ENCODE measurements at regions not wholly inside any gene's neighbourhood (a gene's known extent, or its start where the extent isn't known, plus 50 kb on each side); places are given as distances from the start of the nearest gene placed in this dataset.

- no peak for TF ChIP-seq GATA1 (IDR thresholded peaks at IDR 0.05; ENCODE audit: low read depth, low read length)
- no peak for TF ChIP-seq POLR2A (IDR thresholded peaks at IDR 0.05; ENCODE audit: low read length)
- DNase-seq, result no peak
These were observed 134.6 kb upstream of the PDZRN3 start for GRCh38 chr3:73759297-73759711.

GRCh38 chr3:73757536-73757935 is 132.8 kb upstream of the PDZRN3 start:
- TF ChIP-seq GATA1 (IDR thresholded peaks at IDR 0.05; ENCODE audit: low read depth, low read length) (no peak), POLR2A (IDR thresholded peaks at IDR 0.05; ENCODE audit: low read length) (no peak)

GRCh38 chr3:73753985-73754384 is 129.2 kb upstream of the PDZRN3 start:
- TF ChIP-seq POLR2A (IDR thresholded peaks at IDR 0.05; ENCODE audit: low read length), result no peak
- no peak for TF ChIP-seq GATA1 (IDR thresholded peaks at IDR 0.05; ENCODE audit: low read depth, low read length)
- no peak for DNase-seq

More at GRCh38 chr3:73757536-73757935, 132.8 kb upstream of the PDZRN3 start:
- DNase-seq, result no peak

- no peak for TF ChIP-seq GATA1 (IDR thresholded peaks at IDR 0.05; ENCODE audit: low read depth, low read length)
- no peak for TF ChIP-seq POLR2A (IDR thresholded peaks at IDR 0.05; ENCODE audit: low read length)
- no peak for DNase-seq
These were observed 127.6 kb upstream of the PDZRN3 start for GRCh38 chr3:73752338-73752737.

- TF ChIP-seq POLR2A (IDR thresholded peaks at IDR 0.05; ENCODE audit: low read length), result no peak
- no peak for TF ChIP-seq GATA1 (IDR thresholded peaks at IDR 0.05; ENCODE audit: low read depth, low read length)
- no peak for DNase-seq
These were observed 121.9 kb upstream of the PDZRN3 start for GRCh38 chr3:73746623-73747022.

GRCh38 chr3:73745526-73746191 is 120.9 kb upstream of the PDZRN3 start:
- no peak for DNase-seq
- TF ChIP-seq POLR2A (IDR thresholded peaks at IDR 0.05; ENCODE audit: low read length) (no peak), GATA1 (IDR thresholded peaks at IDR 0.05; ENCODE audit: low read depth, low read length) (no peak)

- no peak for DNase-seq
- TF ChIP-seq GATA1 (IDR thresholded peaks at IDR 0.05; ENCODE audit: low read depth, low read length), result no peak
- TF ChIP-seq POLR2A (IDR thresholded peaks at IDR 0.05; ENCODE audit: low read length), result no peak
These were observed 118.8 kb upstream of the PDZRN3 start for GRCh38 chr3:73743551-73743950.

- DNase-seq, result no peak
These were observed 115.2 kb upstream of the PDZRN3 start for GRCh38 chr3:73739791-73740453.

GRCh38 chr3:73738711-73739110 is 114.0 kb upstream of the PDZRN3 start:
- TF ChIP-seq GATA1 (IDR thresholded peaks at IDR 0.05; ENCODE audit: low read depth, low read length) (no peak), POLR2A (IDR thresholded peaks at IDR 0.05; ENCODE audit: low read length) (no peak)
- DNase-seq, result no peak

More at GRCh38 chr3:73739791-73740453, 115.2 kb upstream of the PDZRN3 start:
- TF ChIP-seq GATA1 (IDR thresholded peaks at IDR 0.05; ENCODE audit: low read depth, low read length) (no peak), POLR2A (IDR thresholded peaks at IDR 0.05; ENCODE audit: low read length) (no peak)

- TF ChIP-seq POLR2A (IDR thresholded peaks at IDR 0.05; ENCODE audit: low read length), result no peak
- no peak for DNase-seq
These were observed 109.7 kb upstream of the PDZRN3 start for GRCh38 chr3:73734211-73735089.

GRCh38 chr3:73733746-73734145 is 109.0 kb upstream of the PDZRN3 start:
- TF ChIP-seq POLR2A (IDR thresholded peaks at IDR 0.05; ENCODE audit: low read length) (no peak), GATA1 (IDR thresholded peaks at IDR 0.05; ENCODE audit: low read depth, low read length) (no peak)
- DNase-seq, result no peak

- DNase-seq, result no peak
- TF ChIP-seq POLR2A (IDR thresholded peaks at IDR 0.05; ENCODE audit: low read length) (no peak), GATA1 (IDR thresholded peaks at IDR 0.05; ENCODE audit: low read depth, low read length) (no peak)
These were observed 105.3 kb upstream of the PDZRN3 start for GRCh38 chr3:73729969-73730440.

GRCh38 chr3:73727854-73728253 is 103.1 kb upstream of the PDZRN3 start:
- no peak for TF ChIP-seq GATA1 (IDR thresholded peaks at IDR 0.05; ENCODE audit: low read depth, low read length)
- no peak for TF ChIP-seq POLR2A (IDR thresholded peaks at IDR 0.05; ENCODE audit: low read length)
- DNase-seq, result no peak
